HG03135 (cell line): ENCODE measurements at regions not wholly inside any gene's neighbourhood (a gene's known extent, or its start where the extent isn't known, plus 50 kb on each side); places are given as distances from the start of the nearest gene placed in this dataset.
"Not testable (repeated sequence)": the region's sequence is repeated elsewhere in the genome, so short reads cannot be mapped to it uniquely, and the experiment has no call there.

Experiments
- ATAC-seq: cut with Tn5 transposase; IDR thresholded peaks from one replicate; pipeline ENCODE4 v1.9.1; 2021; ENCODE audit warnings: mild to moderate bottlenecking, moderate library complexity; ENCODE audit not compliant: unreplicated experiment

DNA sequence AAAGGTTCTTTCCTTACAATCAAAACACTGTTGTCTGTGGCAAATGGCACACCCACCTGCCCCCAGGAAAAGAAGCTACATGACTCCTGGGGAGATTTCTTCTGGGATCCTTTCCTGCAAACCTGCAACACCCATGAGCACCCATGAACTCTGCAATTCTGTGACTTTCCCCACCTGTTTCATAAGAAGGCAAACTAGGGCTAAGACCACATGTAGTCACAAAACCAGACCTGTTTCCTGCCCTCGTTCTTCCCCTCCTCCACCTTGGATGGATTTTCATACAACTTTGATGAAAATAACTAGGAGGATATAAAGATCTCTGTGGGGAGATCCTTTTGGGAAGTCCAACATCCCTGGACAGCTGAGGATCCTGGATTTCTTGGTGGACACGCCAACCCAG, 1084.7 kb downstream of the BCL11B start:
- ATAC-seq, result no peak

DNA sequence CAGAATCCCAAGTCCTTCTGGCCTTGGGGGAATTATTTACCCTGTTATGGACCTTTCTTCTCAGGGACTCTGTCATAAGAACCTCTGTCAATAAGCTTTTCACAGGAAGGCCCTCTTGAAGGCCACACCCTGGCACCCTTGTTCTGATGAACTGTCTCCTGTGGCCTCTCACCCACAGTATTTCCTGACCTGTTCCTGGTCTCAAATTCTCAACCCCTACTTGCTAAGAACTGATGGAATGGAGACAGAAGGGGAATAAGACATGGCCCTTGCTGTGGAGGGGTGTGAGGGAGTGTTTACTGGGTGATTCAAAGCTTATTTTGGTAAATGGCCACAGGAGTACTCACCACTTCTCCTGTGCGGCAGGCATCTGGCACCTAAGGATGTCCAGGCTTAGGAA, 1082.9 kb downstream of the BCL11B start:
- ATAC-seq, result no peak

DNA sequence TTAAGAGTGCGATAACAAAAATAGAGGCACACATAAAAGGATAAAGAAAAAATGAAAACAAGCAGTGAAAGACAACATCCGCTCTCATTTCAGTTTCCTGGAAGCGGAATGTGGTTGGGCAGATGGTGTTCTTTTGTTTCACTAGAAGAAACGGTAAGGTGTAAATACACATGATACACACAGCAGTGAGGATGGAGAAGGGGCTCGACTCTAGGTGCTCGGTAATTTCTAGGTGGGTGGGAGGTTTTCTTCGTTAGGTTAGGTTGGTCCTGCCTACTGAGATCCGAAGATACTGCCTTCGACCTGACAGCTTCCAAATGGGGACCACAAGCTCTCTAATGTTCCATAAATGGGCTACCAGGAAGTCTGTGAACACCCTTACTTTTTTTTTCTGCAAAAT, 1082.5 kb downstream of the BCL11B start:
- ATAC-seq, result no peak

DNA sequence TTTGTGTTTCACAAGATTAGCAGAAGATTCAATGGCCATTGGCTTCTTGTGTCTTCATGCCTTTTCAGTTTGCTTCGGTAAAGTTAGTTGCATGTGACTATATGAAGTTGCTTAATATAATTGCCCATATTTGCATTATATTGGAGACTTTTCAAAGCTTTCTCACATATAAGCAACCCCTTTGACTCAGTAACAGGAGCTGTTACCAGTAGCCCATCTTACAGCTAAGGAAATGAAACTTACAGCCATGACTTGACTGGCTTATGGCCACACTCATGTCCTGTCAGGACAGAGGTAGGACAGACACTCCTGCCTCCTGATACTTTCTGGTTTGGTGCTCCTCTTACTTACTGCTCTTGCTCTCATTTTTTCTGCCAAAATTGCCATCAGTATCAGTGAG, 1082.1 kb downstream of the BCL11B start:
- ATAC-seq, result no peak

DNA sequence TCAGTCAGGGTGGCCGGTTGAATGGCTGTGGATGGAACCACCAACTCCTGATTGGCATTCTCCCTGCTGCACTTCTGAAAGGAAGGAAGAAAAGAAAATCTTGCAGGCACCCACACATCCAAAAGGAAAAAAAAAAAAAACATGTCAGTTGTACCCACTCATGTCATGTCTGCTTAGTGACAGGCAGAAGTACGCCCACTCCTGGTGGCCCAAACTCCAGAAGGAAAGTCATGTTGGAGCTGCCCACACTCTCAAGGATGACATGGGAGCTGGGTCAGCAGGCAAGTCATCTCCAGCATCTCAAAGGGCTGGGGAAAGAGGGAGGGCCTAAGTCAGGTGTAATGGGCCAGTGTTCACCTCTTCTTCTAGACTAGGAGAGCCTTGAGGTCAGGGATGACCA, 1079.1 kb downstream of the BCL11B start:
- ATAC-seq, result no peak

DNA sequence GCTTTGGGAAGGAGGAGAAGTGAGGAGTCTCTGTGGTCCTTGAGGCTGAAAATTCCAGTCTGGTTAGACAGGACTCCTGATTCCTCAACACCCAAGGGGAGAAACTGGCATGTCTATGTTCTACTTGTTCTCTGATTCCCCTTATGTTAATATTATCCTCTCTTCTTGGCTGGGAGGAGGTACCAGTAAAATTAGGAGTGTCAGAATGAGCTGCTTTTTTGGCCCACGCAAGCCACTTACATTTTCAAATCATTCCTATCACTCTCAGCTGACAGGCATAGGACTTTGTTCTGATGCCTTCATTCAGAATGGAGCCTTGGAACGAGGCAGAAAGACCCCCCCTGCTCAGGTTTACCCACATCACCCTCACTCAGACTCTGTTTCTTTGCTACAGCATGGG, 1077.2 kb downstream of the BCL11B start:
- ATAC-seq, result no peak

DNA sequence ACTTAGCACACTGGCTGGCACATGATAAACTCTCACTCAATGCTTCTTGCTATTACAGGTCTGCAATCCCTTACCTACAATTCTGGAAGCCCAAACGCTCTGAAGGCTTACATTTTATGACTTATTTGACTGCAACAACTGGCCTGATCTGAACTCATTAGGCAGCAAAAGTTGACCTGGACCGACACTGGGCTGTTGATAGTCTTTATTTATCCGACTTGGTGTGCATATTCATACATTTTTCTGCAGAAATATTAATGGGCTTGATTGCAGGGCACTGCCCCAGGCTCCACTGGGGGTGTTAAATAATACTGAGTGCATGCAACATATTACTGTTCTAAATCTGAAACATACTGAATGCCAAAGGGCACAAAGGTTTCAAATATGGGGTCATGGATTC, 1076.7 kb downstream of the BCL11B start:
- ATAC-seq, result no peak

DNA sequence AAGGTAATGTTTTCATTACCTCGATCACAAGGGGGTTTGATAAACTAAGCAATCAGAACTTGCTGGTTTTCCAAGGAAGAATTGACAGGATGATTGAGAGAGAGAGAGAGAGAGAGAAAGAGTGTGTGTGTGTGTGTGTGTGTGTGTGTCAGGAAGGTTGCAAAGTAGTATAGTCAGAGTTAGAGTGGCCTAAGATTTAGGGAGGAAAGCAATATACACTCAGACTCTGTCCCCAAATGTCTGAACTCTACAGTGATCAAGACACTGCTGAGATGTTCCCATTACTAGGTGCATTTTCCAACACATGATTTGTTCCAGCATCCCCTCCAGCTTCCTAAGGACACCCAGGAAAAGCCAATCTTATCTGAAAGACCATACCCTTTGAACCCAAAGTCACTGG, 1074.1 kb downstream of the BCL11B start:
- ATAC-seq, result no peak

DNA sequence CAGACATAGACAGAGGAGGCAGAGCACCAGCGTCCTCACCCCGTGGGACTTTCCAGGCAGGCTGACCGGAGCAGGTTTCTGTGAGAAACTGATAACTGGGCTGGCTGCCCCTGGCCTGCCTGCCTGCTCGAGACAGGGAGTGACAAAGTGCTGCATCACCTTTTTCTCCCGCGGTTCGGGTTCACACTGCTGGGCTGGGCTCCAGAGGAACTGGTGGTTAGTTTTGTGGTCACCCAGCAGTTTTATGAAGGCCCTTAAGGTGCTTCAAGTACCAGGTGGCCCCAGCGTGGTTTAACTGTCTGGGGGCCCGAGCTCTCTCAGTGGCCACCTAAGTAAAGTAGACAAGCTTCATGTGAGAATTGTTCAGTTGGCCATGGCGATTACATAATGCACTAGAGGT, 1073.6 kb downstream of the BCL11B start:
- ATAC-seq, result no peak

DNA sequence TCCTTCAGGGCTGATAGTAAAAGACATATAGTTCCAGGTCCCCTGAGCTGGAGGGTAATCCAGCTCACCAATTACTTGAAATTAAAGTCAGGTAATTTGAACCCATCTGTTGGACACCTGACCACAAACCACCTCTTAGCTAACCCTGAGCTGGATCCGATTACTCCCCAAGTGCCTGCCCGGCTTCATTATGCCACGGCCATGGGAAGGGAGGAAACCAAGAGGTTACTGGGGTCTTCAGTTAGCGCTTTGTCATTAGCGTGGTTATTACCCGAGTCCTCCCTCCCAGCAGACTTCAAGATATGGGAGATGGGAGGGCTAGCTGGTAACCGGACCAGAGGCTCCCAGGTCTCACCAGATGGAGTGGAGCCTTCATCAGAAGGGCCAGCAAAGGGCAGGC, 1071.4 kb downstream of the BCL11B start:
- no peak for ATAC-seq

DNA sequence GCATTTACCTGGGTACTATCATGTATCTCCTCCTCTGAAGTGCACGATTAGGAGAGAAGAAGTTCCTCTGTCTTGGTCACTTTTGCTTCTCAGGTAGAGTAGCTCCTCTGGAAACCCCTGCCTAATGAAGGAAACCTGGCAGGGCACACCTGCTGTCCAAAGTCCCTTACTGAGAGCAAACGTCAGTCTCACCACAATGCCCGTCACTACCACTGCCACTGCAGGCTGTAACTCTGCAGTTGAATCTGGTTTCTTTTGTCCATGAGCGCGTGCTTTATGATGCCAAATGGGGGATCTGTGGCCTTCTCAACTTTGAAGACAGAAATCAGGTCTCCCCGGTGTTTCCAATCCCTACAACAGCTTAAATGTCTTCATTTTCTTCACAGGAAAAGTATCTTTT, 1068.6 kb downstream of the BCL11B start:
- ATAC-seq, result no peak

DNA sequence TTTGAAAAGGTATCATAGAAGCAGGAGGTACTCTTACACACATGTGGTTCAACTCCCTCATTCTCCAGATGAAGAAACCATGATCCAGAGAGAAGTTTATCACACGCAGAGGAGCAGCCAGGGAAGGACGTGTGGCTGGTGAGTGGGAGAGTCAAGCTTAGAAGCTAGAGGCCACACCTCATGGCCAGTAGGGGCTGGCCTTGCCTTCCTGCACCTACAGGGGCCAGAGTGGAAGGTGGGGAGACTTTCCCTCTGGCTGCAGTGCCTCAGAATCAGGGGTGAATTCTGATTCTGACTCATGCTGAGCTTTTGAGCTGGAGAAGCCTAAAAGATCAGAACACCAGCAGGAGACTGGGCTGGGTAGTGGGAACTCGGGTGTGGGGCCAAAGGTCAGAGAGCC, 1067.9 kb downstream of the BCL11B start:
- no peak for ATAC-seq

DNA sequence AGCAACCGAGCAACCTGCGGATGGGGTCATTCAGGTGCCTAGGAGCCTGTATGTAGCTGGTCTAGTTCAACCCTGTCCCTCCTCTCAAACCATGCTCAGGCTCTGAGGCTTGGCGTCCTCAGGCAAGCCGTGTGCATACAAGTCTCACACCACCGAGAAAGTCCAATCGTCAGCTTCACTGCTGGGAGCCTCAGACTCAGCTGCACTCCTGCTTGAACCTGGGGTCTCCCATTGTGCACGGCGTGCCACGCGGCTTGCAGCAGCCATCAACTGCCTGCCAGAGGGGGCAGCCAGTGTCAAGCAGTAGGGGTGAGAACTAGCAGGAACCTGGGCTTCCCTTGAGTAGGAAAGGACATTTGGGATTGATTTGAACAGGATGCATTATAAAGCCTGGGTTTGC, 1064.6 kb downstream of the BCL11B start:
- ATAC-seq, result no peak

DNA sequence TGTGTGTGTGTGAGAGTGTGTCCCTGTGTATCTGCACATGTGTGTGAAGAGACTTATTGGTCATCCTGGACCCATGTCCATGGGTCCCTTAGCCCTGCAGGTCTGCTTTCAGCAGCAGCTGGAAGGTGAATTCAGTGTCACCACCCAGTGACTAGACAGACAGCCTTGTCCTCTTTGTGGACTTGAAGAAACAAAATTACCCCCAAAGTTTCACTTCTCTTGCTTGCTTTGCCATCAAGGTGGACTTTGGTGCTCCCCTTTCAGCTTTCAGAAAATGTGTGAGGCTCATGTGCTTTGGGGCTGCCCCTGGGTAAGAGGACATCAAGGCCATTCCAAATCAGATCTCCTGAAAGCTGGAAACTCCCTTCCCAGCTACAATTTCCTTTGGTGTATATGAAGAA, 1063.8 kb downstream of the BCL11B start:
- ATAC-seq, result no peak

DNA sequence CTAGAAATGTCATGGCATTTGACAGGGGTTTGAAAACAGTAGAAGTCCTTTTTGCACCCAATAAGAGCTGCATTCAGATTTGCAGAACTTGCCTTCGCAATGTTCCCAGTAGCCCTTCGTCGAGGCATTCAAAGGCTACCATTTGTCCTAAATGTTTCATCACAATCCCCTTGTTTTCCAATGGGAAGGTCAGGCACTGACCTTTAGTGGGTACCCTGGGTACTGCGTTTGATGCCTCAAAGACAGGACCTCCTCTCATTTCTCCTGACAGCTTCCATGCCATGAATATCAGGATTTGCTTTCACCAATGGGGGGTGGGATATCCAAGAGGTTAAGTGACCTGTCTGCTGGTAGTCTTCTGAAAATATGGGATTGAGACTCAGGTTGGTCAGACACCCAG, 1063.1 kb downstream of the BCL11B start:
- ATAC-seq, result no peak

DNA sequence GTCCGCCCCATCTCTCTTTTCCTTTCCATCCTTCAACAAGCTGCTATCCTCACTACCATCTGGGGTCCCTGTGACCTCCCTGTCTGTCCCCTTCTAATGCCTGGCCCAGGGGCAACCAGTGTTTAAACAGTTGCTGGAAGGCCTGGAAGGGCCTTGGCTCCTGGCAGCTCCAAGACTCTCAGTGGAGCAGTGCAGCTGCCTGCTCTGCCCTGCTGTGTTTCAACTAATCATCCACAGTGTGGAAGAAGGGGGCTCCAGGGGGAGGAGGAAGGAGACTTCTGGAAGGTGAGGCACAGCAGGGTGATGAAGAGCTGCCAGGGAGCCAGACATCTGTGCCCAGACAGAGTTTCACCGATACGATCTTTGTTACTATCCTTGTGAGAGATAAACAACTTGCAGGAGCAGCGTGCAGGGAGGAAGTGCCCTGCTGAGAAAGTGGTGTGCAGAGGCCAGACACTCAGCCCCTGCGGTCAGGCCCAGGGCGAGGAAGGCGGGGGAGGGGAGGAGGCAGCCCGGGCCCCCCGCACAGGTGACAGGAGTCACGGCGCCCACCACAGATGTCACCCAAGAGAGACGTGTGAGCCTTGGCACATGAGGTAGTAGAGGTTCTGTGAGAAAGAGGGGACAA, 1061.8 kb downstream of the BCL11B start:
- ATAC-seq, result no peak

DNA sequence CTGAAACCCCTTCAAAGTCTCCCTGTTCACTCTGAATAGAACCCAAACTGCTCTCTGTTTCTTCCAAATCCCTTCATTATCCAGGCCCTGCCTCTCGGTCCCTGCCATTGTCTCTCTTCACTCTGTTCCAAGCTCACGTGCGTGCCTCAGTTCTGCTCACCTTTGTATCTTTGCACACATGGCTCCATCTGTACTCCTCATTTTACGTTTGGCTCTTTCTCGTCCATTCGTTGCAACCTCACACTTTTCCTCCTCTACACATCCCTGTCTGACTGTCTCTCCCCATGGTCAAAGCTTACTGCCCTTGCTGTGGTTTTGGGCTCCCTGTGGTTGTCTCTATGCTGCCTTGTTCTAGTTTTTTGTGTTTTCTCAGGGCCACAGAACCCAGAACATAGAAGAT, 1054.5 kb downstream of the BCL11B start:
- ATAC-seq, result no peak

DNA sequence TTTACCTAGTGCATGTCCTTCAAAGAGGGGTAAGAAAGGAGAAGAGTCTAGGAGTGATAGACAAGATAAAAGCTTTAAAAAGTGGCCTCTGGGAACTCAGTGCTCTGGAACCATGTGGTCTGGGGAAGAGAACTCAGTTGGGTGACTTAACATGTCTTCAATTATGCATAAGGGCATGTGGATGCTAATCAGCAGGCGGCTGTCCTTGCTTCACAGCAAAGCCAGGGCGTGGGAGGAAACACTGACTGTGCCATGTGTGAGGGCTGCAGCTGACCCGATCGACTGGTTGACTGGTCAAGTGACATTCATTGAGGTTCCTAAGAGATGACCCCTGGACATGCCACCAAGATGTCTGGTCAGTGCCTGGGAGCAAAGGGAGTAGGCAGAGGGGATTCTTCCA, 1053.8 kb downstream of the BCL11B start:
- no peak for ATAC-seq

DNA sequence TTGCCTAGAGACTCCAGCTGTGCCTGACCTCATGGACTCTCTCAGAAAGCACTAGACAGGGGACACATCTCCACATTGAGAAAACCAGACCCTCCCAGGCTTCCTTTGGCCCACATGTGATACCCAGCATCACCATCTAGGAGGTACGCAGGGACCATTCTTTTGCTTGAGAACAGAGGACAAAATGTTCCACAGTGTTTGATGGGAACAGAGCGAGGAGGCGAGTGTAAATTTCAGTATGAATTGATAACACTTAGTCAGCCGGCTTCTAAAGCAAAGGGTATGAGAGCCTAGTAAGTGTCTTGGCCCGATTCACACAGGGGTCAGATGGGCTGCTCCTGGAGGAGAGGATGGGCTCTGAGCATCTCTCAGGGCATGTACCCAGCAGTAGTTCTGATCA, 1052.4 kb downstream of the BCL11B start:
- no peak for ATAC-seq

DNA sequence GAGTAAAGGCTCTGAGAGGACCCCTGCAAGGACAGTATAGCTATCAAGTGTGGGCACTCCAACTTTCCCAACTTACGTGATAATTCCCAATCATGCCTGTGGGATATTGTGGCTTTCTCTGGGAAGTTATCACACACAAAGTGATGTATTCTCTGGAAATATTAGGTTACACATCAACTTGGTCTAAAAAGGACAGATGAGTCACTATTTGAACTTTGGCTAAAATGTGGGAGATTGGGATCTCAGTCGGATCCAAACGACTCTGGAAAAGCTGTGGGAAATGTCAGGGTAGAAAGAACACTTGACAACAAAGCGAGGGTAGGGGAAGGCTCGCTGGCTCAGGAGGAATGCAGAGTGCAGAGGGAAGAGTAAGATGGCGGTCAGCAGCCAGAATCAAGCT, 1048.9 kb downstream of the BCL11B start:
- no peak for ATAC-seq

DNA sequence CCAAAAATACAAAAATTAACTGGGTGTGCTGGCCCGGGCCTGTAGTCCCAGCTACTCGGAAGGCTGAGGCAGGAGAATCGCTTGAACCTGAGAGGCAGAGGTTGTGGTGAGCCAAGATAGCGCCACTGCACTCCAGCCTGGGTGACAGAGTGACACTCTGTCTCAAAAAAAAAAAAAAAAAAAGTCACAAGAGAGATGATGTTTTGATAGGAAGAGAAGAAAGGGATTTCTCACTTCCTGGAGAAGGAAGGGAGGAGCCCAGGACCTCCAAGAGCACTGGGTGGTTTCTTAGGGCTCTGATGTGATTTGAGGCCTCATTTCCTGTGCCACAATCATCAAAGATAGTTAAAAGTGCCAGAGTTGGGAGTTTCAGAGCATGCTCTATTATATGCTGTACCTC, 1048.3 kb downstream of the BCL11B start:
- not testable (repeated sequence) for ATAC-seq

DNA sequence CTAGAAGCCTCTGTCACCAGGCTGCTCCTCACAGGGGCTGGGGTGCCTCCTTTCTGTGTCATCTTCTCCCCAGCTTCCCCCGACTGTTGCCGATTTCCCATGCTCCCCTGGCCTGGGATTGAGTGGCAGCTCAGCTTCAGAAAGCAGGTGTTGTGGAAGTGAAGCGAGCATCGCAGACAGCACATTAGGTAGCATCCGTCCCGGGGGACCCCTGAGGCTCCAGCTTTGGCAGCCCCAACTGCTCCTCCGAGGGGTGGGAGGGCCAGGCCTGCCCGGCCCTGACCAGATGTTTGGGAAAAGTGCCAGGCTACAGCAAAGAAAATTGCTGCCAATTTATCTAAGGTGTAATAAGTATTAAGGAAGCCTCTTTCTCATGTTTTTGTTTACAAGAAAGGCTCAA, 1045.6 kb downstream of the BCL11B start:
- ATAC-seq, result no peak

DNA sequence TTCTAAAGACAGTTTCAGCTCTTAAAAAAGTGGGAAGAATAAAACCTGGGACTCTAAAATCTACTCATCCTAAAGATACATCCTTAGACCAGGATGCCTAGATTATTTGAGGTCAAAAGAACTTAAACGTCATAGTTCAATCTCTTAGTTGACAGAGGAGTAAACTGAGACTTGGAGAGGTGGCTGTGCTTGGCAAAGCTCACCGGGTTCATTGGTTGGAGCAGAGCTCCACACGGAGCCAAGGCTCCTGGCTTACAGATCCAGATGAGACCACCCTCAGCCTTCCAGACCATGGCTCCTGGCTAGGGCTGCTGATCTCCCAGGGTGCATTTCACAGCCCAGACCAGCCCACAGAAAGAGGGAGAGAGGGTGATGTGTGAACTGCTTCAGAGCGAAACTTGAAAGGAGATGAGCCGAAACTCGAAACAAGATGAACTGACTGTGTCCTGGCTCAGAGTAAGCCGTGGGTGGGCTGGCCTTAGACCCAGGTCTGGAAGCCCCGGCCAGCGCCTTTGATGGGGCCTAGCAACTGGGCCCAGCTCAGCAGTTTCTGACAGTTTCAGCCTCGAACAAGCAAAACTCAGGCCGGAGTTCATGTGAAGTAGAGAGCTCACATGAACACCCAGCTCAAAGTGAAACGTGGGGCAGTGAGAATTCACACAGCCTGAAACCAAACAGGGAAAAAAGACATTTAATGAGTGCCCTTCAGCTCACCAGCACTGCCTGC, 1044.8 kb downstream of the BCL11B start:
- no peak for ATAC-seq
